ENCODE measurements at regions not wholly inside any gene's neighbourhood (a gene's known extent, or its start where the extent isn't known, plus 50 kb on each side); places are given as distances from the start of the nearest gene placed in this dataset.

DNA sequence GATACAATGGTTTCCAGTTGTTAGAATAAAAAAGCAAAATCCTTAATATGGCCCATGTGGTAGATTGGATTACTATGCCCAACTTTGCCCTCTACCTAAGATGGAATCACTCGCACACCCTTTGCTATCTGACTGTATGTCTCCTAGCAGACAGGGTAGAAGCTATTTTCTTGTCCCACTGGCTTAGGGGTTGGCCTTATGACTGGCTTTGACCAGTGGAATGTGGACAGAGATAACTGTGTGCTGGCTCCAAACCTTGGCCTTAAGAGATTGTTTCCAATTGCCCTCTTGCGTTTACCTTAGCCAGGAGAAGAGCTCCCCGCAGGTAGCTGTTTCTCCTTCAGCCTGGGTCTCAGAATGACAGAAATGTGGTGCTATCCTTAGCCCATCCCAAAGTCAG lies 355.9 kb downstream of the BCOR start:
- peaks cover 9% of the 10 kb centered on the region for H3K27me3 ChIP-seq (ENCODE audit: control insufficient read depth, insufficient read depth, low read length)
- H4K8ac ChIP-seq (ENCODE audit: low read depth in 2 of 2, low read length in 2 of 2), result no peak overlapping the region
- H4K91ac ChIP-seq (ENCODE audit: insufficient read depth, low read depth, low read length), result no peak overlapping the region
- intact Hi-C loops (cut with micrococcal nuclease), result no loop called here
- TF ChIP-seq, protein P1, sequence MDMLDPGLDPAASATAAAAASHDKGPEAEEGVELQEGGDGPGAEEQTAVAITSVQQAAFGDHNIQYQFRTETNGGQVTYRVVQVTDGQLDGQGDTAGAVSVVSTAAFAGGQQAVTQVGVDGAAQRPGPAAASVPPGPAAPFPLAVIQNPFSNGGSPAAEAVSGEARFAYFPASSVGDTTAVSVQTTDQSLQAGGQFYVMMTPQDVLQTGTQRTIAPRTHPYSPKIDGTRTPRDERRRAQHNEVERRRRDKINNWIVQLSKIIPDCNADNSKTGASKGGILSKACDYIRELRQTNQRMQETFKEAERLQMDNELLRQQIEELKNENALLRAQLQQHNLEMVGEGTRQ (IDR thresholded peaks at IDR 0.05; ENCODE audit: low read depth, low read length), result no peak
- TF ChIP-seq RFX5 (IDR thresholded peaks at IDR 0.05; ENCODE audit: low read depth, low read length) (no peak), MAFK (IDR thresholded peaks at IDR 0.05; ENCODE audit: low read depth, low read length) (no peak), FOS (IDR thresholded peaks at IDR 0.05; ENCODE audit: low read depth, low read length) (no peak), MAZ (IDR thresholded peaks at IDR 0.05; ENCODE audit: borderline replicate concordance, low read depth, low read length) (no peak), BHLHE40 (IDR thresholded peaks at IDR 0.05; ENCODE audit: low read depth, low read length) (no peak), CHD1 (IDR thresholded peaks at IDR 0.05; ENCODE audit: low read depth, low read length) (no peak), CEBPB (IDR thresholded peaks at IDR 0.05; ENCODE audit: low read depth, low read length) (no peak), NFE2L2 (IDR thresholded peaks at IDR 0.05; ENCODE audit: low read depth, low read length) (no peak), POLR2A (IDR thresholded peaks at IDR 0.05; ENCODE audit: low read depth, low read length) (no peak), RCOR1 (IDR thresholded peaks at IDR 0.05; ENCODE audit: insufficient replicate concordance, low read length) (no peak)
- TF ChIP-seq, protein P2, sequence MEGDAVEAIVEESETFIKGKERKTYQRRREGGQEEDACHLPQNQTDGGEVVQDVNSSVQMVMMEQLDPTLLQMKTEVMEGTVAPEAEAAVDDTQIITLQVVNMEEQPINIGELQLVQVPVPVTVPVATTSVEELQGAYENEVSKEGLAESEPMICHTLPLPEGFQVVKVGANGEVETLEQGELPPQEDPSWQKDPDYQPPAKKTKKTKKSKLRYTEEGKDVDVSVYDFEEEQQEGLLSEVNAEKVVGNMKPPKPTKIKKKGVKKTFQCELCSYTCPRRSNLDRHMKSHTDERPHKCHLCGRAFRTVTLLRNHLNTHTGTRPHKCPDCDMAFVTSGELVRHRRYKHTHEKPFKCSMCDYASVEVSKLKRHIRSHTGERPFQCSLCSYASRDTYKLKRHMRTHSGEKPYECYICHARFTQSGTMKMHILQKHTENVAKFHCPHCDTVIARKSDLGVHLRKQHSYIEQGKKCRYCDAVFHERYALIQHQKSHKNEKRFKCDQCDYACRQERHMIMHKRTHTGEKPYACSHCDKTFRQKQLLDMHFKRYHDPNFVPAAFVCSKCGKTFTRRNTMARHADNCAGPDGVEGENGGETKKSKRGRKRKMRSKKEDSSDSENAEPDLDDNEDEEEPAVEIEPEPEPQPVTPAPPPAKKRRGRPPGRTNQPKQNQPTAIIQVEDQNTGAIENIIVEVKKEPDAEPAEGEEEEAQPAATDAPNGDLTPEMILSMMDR (conservative IDR thresholded peaks at IDR 0.05; ENCODE audit: low read depth, low read length), result no peak
- no peak overlapping the region for H3K56ac ChIP-seq (ENCODE audit: extremely low read depth, insufficient read depth, low read length)
- no peak overlapping the region for H3K4ac ChIP-seq (ENCODE audit: low read depth, low read length)
- H3K36me3 ChIP-seq (ENCODE audit: control insufficient read depth, insufficient read depth, low read length), result no peaks in the 10 kb centered on the region
- no peaks in the 10 kb centered on the region for H3K4me1 ChIP-seq (ENCODE audit: control insufficient read depth, insufficient read depth, low read length)
- H3K9me3 ChIP-seq (ENCODE audit: control insufficient read depth, insufficient read depth, low read length), result peaks cover 3% of the 10 kb centered on the region
- no peaks in the 10 kb centered on the region for H3K79me1 ChIP-seq (ENCODE audit: low read depth in 1 of 2, low read length in 2 of 2)
- ChIA-PET CTCF (interaction anchor here (1.2 to 1.7 kb wide), 2 partner anchors 11 kb away, joined by 3 read pairs; no protein-coding TSS in a partner anchor), POLR2A (ENCODE audit: unreplicated experiment) (no interaction called here)
- no peak overlapping the region for H3K23ac ChIP-seq (ENCODE audit: low read depth, low read length)
- no peak overlapping the region for H4K5ac ChIP-seq (ENCODE audit: low read depth, low read length)
- H3K27ac ChIP-seq (ENCODE audit: insufficient read depth, low read length), result no peak overlapping the region
- in situ Hi-C loops (cut with MboI; ENCODE audit: low sequenced_read_pairs), result no loop called here
- ATAC-seq (ENCODE audit: low read depth) (no peak), DNase-seq (no peak)
- no peak overlapping the region for H2AK5ac ChIP-seq (ENCODE audit: low read depth, low read length)
- H3K18ac ChIP-seq (ENCODE audit: low read depth, low read length), result no peak overlapping the region
- no peak overlapping the region for H3K4me2 ChIP-seq (ENCODE audit: low read depth, low read length)
- no peak overlapping the region for H3K9ac ChIP-seq (ENCODE audit: low read depth, low read length)
- no peak overlapping the region for H3K4me3 ChIP-seq (ENCODE audit: insufficient read depth, low read depth, low read length)
- no peak overlapping the region for H2BK20ac ChIP-seq (ENCODE audit: low read depth, low read length)
- H2BK15ac ChIP-seq (ENCODE audit: low read depth, low read length), result no peak overlapping the region
- dilution Hi-C loops (cut with HindIII; ENCODE audit: low sequenced_read_pairs, unreplicated experiment), result no loop called here
- BruUV-seq (replicated peaks), result no TSS peak
- H3K9me1 ChIP-seq (ENCODE audit: insufficient read depth, low read length), result peaks cover 1% of the 10 kb centered on the region; the same call in 1 of the 2 replicates
- no CpG with 5 or more reads among the region's 3 CpGs for WGBS, 2 experiments (ENCODE audit: extremely low coverage in 2 of 2, insufficient read length in 1 of 2)
- H2BK120ac ChIP-seq (ENCODE audit: low read depth, low read length), result no peak overlapping the region
- no peak overlapping the region for H2AFZ ChIP-seq (replicated peaks; ENCODE audit: low read length, poor library complexity)
- H4K20me1 ChIP-seq (ENCODE audit: insufficient read depth, low read length), result no peaks in the 10 kb centered on the region
- H2BK5ac ChIP-seq (ENCODE audit: low read depth, low read length, poor library complexity, severe bottlenecking), result no peak overlapping the region
- H3K14ac ChIP-seq (replicated peaks; ENCODE audit: low read depth, low read length), result no peak overlapping the region
- no peak overlapping the region for H2AK9ac ChIP-seq (replicated peaks; ENCODE audit: low read depth, low read length, poor library complexity)

All from IMR-90 (cell line).